Limb (tissue), 2 donors: ENCODE measurements at regions not wholly inside any gene's neighbourhood (a gene's known extent, or its start where the extent isn't known, plus 50 kb on each side); places are given as distances from the start of the nearest gene placed in this dataset.
"Not testable (repeated sequence)": the region's sequence is repeated elsewhere in the genome, so short reads cannot be mapped to it uniquely, and the experiment has no call there.

Experiments used
- DNase-seq, 2 donors: peaks; one replicate each; pipeline ENCODE4 v3.0.0-alpha.2; 2016; ENCODE audit errors: extremely low spot score in 2 of 2

DNA sequence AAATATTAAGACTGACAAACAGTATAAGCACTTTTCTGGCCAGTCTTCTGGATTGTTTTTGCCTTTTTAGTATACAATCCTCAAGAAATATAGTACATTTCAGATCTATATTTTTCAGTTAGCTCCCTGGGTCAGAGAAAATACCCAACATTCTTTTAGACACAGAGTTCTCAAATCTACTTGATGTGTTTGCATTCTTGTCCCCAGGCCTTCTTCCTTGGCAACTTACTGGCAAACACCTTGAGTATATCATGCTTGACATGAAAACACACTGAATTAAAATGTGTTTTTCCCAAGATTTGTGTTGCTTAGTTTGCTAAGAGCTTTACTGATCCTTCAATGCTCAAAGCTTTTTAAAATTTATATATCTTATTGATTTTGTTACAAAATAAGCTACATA is 1413.1 kb upstream of the CDH9 start:
- no peak for DNase-seq

- no peak for DNase-seq
These were observed 1412.6 kb upstream of the CDH9 start for GRCh38 chr5:28450997-28451396.

- DNase-seq, result no peak
These were observed 1410.4 kb upstream of the CDH9 start for GRCh38 chr5:28448791-28449190.

- DNase-seq, result no peak
These were observed 1392.3 kb upstream of the CDH9 start for GRCh38 chr5:28430565-28431178.

GRCh38 chr5:28421141-28421540 is 1382.8 kb upstream of the CDH9 start:
- DNase-seq, result no peak

GRCh38 chr5:28415791-28416443 is 1377.5 kb upstream of the CDH9 start:
- no peak for DNase-seq

DNA sequence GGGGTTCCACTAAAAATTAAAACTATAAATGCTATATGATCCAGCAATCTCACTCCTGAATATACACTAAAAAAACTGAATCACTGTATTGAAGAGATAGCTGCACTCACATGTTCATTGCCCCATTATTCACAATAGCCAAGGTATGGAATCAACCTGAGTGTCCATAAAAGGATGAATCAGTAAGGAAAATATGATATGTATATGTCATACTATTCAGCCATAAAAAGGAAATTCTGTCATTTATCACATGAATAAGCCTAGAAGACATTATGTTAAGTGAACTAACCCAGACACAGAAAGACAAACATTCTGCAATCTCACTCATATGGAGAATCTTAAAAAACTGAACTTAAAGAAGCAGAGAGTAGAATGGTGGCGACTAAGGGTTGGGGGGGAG is 1376.2 kb upstream of the CDH9 start:
- no peak for DNase-seq

- DNase-seq, result no peak
These were observed 1370.3 kb upstream of the CDH9 start for GRCh38 chr5:28408651-28409050.

- DNase-seq, result no peak
These were observed 1369.8 kb upstream of the CDH9 start for GRCh38 chr5:28408186-28408585.

- no peak for DNase-seq
These were observed 1366.1 kb upstream of the CDH9 start for GRCh38 chr5:28404363-28405071.

GRCh38 chr5:28403846-28404245 is 1365.5 kb upstream of the CDH9 start:
- no peak for DNase-seq

- no peak for DNase-seq
These were observed 1364.4 kb upstream of the CDH9 start for GRCh38 chr5:28402590-28403301.

GRCh38 chr5:28400076-28400475 is 1361.7 kb upstream of the CDH9 start:
- DNase-seq, result peak in 1 of 2 donors; percentile 17

- DNase-seq, result no peak
These were observed 1360.8 kb upstream of the CDH9 start for GRCh38 chr5:28399211-28399610.

DNA sequence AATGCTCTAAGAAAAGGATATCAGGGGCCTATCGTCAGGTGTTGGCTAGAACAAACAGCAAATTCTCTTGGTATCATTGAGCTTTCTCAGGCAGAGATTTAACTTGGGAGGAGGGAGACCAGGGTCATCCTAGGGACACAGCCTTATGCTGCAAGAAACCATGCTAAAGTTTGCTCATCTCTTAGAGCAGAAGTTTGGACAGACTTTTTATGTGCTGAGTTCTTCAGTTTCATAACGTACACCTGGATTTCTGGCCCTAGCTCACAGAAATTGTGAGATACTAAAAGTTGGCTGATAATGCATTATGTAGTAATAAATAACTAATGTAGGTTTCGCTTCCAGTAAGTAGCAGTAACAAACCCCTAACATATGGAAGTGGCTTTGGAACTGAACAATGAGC is 1359.8 kb upstream of the CDH9 start:
- DNase-seq, result no peak

GRCh38 chr5:28397502-28397941 is 1359.1 kb upstream of the CDH9 start:
- no peak for DNase-seq

- DNase-seq, result no peak
These were observed 1352.9 kb upstream of the CDH9 start for GRCh38 chr5:28391277-28391676.

GRCh38 chr5:28390341-28390740 is 1352.0 kb upstream of the CDH9 start:
- no peak for DNase-seq

GRCh38 chr5:28389727-28390126 is 1351.3 kb upstream of the CDH9 start:
- DNase-seq, result not testable (repeated sequence)

DNA sequence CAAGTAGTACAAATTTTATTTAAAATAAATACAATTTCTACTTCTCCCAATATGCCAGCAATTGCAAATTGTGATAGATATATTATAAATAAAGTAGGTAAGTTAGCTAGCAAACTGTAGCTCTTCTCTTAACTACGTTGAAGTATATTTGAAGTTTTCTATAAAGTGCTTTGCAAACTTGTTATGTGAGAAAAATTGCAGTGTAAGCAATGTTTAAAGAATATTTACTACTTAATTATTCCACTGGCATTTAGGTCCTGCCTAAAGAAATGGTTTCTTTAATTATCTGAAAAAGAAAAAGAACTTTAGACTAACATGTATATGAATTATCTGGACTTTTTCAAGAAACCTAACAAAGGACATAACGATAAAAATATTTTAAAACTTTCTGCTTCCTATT is 1350.0 kb upstream of the CDH9 start:
- no peak for DNase-seq

GRCh38 chr5:28386712-28387111 is 1348.3 kb upstream of the CDH9 start:
- DNase-seq, result no peak

DNA sequence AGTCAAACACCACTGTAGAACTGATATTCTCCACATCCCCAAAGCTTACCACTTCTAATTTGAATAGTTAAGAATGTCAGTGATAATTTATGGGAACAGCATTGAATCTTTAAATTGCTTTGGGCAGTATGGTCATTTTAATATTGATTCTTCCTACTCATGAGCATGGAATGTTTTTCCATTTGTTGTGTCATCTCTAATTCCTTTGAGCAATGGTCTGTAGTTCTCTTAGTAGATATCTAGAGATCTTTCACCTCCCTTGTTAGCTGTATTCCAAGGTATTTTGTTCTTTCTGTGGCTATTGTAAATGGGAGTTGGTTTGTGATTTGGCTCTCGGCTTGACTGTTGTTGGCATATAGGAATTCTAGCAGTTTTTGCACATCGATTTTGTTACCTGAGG is 1341.8 kb upstream of the CDH9 start:
- DNase-seq, result no peak
